ENCODE measurements at regions not wholly inside any gene's neighbourhood (a gene's known extent, or its start where the extent isn't known, plus 50 kb on each side); places are given as distances from the start of the nearest gene placed in this dataset.
A peak's percentile ranks its signal among the peaks of the same experiment; 100 is the strongest.
"Not testable (repeated sequence)": the region's sequence is repeated elsewhere in the genome, so short reads cannot be mapped to it uniquely, and the experiment has no call there.

DNA sequence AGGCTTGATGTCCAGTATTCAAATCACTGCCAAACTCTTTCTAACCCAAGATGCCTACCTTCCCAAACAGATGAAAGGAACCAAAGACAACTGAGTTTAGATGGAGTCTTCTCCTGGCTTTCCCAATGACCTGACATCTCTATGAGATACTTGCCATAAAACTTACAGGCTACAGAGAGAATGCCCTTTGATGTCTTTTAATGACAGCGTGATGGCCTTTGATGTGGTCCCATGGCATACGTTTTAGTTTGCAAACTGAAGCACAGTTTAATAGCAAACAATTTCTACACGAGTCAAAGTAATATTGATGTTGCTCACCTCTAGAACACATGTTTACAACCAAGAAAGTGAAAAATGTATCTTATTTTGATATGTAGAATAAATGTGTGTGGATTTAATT lies 73.2 kb downstream of the ZIC4 start:
- DNase-seq = no peak

DNA sequence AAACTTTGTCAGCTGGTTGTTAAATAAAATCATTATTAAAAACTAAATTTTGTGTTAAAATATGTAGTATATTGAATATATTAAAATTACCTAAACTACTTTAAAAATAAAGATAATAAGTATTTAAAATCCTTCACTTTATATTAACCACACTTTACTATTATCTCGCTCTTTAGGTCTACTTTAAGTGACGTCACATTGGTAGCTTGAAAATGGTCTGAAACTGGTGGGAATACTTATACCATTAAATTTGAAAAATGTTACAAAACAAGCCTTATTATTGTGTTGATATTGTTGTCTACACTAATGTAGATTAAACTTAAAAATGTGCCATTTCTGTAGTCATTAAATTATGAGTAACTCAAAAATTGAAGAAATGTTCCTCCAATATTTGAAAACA lies 77.6 kb downstream of the ZIC4 start:
- DNase-seq = no peak

DNA sequence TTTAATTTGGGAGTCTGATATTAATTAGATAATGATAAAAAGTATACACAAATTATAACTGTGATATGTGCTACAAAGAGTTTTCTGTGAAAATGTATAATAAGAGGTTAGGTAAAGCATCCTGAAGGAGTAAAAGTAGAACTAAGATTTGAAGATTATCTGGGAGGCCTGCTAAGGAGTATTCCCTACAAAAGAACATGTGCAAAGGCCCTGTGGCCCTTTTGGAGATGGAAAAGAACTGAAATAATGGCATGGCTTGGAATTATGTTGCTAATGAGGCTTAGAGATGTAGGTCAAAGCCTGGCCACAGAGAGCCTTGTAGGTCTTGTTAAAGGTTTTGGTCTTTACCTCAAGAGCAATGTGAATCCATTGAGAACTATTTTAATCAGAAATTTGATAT lies 82.0 kb downstream of the ZIC4 start:
- no peak for DNase-seq

DNA sequence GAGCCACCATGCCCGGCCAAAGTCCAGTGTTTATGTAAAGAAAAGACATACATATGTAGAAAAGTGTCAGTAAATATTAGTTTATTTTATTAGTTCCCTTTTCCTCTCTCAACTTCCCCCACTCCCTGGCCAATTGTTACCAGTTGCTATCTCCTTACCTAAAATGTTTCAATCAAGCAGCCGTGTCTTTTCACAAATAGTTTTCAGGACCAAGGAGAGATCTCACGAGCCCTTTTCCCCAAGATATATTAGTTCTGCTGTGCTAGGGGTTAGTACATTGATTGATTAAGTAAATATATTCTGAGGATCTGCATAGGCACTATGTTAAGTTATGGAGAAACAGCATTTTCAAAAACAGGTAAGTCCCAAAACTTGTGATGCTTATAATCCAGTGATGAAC lies 87.4 kb downstream of the ZIC4 start:
- DNase-seq = no peak

DNA sequence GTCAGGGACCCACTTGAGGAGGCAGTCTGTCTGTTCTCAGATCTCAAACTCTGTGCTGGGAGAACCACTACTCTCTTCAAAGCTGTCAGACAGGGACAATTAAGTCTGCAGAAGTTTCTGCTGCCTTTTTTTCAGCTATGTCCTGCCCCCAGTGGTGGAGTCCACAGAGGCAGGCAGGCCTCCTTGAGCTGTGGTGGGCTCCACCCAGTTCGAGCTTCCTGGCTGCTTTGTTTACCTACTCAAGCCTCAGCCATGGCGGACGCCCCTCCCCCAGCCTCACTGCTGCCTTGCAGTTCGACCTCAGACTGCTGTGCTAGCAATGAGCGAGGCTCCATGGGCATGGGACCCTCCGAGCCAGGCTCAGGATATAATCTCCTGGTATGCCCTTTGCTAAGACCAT lies 89.3 kb downstream of the ZIC4 start:
- not testable (repeated sequence) for DNase-seq

- DNase-seq = no peak
Measured at GRCh38 chr3:147313513-147313912, 92.8 kb downstream of the ZIC4 start.

GRCh38 chr3:147312786-147313280 lies 93.5 kb downstream of the ZIC4 start:
- DNase-seq = no peak

GRCh38 chr3:147311716-147312115 lies 94.6 kb downstream of the ZIC4 start:
- DNase-seq = no peak

GRCh38 chr3:147305533-147306250 lies 100.7 kb downstream of the ZIC4 start:
- no peak for DNase-seq

- no peak for DNase-seq
Measured at GRCh38 chr3:147304756-147305155, 101.6 kb downstream of the ZIC4 start.

GRCh38 chr3:147301781-147302180 lies 104.6 kb downstream of the ZIC4 start:
- no peak for DNase-seq

DNA sequence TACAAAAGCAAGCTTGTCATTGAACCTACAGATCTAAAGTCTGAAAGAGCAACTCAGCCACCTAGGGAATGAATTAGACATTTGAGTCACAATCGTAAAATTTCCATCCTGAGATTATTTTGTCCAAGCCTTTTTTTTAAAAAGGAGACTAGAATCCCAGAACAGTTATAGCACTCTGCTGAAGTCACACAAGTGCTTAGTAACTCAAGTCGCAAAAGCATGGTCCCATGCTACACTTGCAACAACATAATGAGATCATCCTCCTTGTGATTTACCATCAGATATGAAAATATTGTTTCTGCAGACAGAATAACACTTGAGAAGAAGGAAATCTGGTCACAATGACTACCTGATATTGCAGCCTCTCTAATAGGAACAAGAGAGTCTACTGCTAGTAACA lies 106.7 kb downstream of the ZIC4 start:
- DNase-seq = no peak

DNA sequence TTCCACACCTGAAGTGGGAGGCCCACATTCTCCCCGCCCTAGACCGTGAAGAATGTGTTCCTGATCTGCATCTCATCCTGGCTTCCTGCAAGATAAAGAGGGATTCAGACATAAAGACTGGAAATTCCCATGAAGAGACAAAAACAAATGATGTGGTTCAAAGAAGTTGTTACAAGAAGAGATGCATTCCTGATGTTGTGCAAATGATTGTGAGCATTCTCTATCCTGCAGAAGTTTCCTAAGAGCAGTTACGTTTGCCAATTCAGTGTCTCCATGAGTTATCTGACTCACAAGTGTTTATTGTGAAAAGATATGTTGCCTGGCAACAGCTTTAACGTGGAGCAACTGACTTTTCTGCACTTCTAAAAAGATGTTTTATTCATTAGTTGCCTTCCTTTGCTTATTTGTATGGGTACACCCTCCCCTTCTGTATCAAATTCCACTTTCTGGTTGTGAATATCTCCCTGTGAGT lies 107.8 kb downstream of the ZIC4 start:
- DNase-seq = peak; percentile 21

DNA sequence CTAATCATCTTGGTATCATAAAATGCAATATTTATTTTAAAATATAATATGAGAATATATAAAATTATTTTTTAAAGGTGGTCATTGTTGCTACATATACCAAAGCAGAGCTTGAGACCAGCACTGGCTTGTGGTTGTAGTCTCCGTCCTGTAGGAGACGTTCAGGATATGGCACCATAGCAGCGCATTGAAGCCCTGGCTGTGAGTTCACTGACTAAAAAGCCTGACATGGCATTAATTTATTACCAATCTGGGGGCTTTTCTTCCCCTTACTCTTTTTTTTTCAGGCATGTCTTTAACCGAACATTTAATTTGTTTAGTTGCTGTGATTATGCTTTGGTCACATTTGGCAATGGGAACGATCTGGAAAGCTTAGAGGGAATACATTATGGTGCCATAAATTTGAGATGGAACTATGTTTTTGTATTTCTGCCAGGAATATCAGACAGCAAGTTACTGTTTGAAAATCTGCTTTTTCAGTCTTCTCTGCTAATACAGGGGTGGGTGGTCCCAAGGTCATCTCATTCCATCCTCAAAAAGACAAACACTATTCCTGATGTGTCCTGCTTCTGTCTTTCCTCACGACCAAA lies 108.5 kb downstream of the ZIC4 start:
- no peak for DNase-seq

- not testable (repeated sequence) for DNase-seq
Measured at GRCh38 chr3:147287370-147287769, 119.0 kb downstream of the ZIC4 start.

GRCh38 chr3:147269907-147270306 lies 136.4 kb downstream of the ZIC4 start:
- no peak for DNase-seq

DNA sequence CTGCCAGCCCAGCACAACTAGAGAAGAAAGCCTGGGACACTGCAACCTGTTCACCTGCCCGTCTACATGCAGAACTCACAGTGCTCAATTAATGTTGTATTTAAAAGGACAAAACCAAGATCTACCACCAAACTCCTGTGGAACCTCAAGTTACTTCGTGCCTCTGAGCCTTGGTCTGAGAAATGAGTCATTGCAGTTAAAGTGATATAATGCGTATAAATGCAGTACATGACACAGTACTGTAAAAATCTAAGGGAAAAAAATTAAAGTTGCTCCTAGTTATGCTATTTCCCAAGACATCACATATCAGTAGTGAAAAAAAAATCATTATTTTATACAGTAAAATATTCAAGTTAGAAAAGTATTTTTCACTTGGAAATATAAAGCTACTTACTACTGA lies 138.9 kb downstream of the ZIC4 start:
- no peak for DNase-seq

DNA sequence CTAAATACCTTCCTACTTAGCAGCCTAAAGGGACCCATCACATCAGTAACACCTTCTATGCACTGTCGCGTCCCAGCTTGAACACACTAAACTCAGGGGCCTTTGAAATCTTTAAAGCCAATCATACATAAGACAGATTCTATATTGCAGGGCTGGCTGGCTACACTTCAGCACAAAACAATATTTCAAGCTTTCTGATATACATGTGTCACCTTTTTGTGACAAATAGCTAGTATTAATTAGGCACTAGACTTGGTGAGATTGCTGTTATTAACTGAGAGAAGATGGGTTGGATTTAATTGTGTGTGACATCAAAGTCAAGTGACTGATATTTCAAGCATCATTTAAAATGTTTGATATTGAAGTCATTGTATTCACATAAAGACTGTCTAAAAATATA lies 148.4 kb downstream of the ZIC4 start:
- no peak for DNase-seq

- DNase-seq = no peak
Measured at GRCh38 chr3:147256739-147257138, 149.6 kb downstream of the ZIC4 start.

- DNase-seq = no peak
Measured at GRCh38 chr3:147246906-147247305, 159.4 kb downstream of the ZIC4 start.

DNA sequence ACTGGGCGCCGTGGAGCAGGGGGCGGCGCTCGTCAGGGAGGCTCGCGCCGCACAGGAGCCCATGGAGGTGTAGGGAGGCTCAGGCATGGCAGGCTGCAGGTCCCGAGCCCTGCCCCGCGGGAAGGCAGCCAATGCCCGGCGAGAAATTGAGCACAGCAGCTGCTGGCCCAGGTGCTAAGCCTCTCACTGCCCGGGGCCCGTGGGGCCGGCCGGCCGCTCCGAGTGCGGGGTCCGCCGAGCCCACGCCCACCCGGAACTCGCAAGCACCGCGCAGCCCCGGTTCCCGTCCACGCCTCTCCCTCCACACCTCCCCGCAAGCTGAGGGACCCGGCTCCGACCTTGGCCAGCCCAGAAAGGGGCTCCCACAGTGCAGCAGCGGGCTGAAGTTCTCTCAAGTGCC lies 160.7 kb downstream of the ZIC4 start:
- not testable (repeated sequence) for DNase-seq

GRCh38 chr3:147245022-147245421 lies 161.3 kb downstream of the ZIC4 start:
- DNase-seq = not testable (repeated sequence)

DNA sequence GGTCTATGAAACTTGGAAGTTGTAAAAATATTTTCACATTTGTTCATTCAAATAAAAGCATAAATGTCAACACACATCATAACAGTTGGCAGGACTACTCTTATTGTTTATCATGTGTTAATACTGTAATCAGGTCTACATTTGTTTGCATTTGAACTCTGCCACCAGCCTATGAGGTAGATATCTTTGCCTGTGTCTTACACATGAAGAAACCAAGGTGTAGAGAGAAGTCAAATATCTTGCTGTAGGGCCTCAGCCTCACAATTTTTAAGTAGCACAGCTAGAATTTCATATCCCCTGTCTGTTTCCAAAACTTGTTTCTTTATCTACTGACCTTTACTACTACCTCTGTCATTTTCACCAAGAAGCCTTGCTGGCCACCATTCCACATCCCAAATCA lies 161.9 kb downstream of the ZIC4 start:
- DNase-seq = no peak

- DNase-seq = no peak
Measured at GRCh38 chr3:147240581-147240980, 165.8 kb downstream of the ZIC4 start.

DNA sequence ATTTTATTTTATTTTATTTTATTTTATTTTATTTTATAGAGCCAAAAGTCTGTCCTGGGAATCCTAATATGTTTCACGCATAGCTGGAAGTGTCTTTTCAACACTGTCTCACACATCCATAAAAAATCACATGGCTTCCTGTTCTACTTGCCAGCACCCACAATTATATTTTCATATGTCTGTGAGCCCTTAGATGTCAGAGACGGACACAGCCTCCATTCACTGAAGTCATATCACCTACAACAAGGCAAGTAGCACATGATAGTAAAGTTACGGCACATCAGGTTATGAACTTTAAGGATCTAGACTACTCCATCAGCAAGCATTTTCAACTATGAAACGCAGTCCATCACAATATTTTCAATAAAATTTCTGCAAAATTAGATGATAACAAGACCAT lies 168.4 kb downstream of the ZIC4 start:
- no peak for DNase-seq
